ENCODE measurements at regions not wholly inside any gene's neighbourhood (a gene's known extent, or its start where the extent isn't known, plus 50 kb on each side); places are given as distances from the start of the nearest gene placed in this dataset.

DNA sequence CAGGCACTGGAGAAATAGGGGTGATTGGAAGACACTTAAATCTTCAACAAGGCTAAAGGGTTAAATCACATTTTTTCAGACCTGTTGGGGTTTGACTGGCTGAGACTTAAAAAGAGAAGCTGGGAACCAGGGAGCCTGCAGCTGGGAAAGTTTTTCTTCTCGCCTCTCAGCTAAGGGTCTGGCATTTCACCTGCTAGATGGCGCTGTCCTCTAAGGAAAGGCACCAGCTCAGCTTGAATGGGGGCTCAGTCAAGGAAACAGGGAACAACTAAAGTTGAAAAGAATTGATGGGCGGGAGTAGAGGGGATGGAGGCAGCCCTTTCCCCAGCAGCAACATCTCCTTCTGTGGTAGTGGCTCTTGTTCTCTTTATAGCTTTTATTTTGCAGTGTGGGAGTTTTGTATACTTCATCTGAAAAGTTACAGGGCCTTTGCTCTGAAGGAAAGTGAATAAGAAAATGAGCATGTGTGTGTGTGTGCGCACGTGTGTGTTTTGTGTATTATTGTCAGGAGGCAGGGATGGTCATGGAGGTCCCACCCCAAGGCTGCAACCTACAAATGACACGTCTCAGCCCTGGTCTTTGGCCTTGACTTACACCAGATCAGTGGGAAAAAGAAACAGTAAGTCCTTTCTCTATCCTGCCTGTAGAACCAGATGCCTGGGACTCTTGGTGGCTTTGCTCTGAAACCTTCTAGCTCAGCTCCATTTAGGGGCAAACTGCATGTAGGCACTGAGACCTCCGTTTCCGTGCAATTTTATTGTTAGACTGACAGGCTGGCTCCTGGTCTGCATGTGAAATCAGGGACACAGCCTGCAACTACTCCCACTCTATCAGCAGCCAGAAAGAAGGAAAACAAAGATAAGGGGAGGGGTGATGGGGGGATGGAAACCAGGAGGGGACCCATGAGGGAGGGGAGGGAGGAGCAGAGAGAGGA is 316.2 kb upstream of the CLINT1 start (continued):
- TF ChIP-seq SUZ12 (IDR thresholded peaks at IDR 0.05; ENCODE audit: unreplicated experiment) (no peak), SREBF1 (IDR thresholded peaks at IDR 0.05; ENCODE audit: low read length) (no peak), SREBF2 (IDR thresholded peaks at IDR 0.05; ENCODE audit: low read length) (no peak), RAD21 (IDR thresholded peaks at IDR 0.05; ENCODE audit: insufficient read depth, low read depth, low read length) (peak; percentile 99), NFYA (IDR thresholded peaks at IDR 0.05; ENCODE audit: borderline replicate concordance, low read depth, low read length) (no peak), RBBP5 (conservative IDR thresholded peaks at IDR 0.05) (no peak), MTA3 (IDR thresholded peaks at IDR 0.05; ENCODE audit: borderline replicate concordance, low read length) (no peak), KLF5 (IDR thresholded peaks at IDR 0.05; ENCODE audit: partially characterized antibody) (no peak)
- TF ChIP-seq, protein P1, sequence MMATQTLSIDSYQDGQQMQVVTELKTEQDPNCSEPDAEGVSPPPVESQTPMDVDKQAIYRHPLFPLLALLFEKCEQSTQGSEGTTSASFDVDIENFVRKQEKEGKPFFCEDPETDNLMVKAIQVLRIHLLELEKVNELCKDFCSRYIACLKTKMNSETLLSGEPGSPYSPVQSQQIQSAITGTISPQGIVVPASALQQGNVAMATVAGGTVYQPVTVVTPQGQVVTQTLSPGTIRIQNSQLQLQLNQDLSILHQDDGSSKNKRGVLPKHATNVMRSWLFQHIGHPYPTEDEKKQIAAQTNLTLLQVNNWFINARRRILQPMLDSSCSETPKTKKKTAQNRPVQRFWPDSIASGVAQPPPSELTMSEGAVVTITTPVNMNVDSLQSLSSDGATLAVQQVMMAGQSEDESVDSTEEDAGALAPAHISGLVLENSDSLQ (IDR thresholded peaks at IDR 0.05) = no peak
- TF ChIP-seq, protein P2, sequence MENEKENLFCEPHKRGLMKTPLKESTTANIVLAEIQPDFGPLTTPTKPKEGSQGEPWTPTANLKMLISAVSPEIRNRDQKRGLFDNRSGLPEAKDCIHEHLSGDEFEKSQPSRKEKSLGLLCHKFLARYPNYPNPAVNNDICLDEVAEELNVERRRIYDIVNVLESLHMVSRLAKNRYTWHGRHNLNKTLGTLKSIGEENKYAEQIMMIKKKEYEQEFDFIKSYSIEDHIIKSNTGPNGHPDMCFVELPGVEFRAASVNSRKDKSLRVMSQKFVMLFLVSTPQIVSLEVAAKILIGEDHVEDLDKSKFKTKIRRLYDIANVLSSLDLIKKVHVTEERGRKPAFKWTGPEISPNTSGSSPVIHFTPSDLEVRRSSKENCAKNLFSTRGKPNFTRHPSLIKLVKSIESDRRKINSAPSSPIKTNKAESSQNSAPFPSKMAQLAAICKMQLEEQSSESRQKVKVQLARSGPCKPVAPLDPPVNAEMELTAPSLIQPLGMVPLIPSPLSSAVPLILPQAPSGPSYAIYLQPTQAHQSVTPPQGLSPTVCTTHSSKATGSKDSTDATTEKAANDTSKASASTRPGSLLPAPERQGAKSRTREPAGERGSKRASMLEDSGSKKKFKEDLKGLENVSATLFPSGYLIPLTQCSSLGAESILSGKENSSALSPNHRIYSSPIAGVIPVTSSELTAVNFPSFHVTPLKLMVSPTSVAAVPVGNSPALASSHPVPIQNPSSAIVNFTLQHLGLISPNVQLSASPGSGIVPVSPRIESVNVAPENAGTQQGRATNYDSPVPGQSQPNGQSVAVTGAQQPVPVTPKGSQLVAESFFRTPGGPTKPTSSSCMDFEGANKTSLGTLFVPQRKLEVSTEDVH (IDR thresholded peaks at IDR 0.05; ENCODE audit: low read depth, partially characterized antibody) = no peak
